Uterus (tissue), 2 donors: ENCODE measurements at regions not wholly inside any gene's neighbourhood (a gene's known extent, or its start where the extent isn't known, plus 50 kb on each side); places are given as distances from the start of the nearest gene placed in this dataset.

ENCODE experiments used
- CTCF ChIP-seq, 4 experiments: fragments of 200-600 bp in 2 of 4; fragments of 450-650 bp in 2 of 4; sonication (generic) in 2 of 4; IDR thresholded peaks; one replicate each; pipeline ENCODE4 v1.5.1; 2016 to 2019; ENCODE audit warnings: antibody characterized with exemption in 4 of 4, mild to moderate bottlenecking in 2 of 4, moderate library complexity in 1 of 4
- POLR2A ChIP-seq, 2 donors: fragments of 450-650 bp; IDR thresholded peaks; one replicate each; pipeline ENCODE4 v1.6.1; 2016; ENCODE audit warnings: antibody characterized with exemption in 2 of 2, mild to moderate bottlenecking in 1 of 2, moderate library complexity in 1 of 2

- TF ChIP-seq CTCF (IDR thresholded peaks at IDR 0.05): no peak
- no peak for TF ChIP-seq POLR2A (IDR thresholded peaks at IDR 0.05)
Measured at GRCh38 chr13:89812856-89813255, 1534.6 kb upstream of the MIR17HG start.
